AG04449 (cell line): ENCODE measurements at regions not wholly inside any gene's neighbourhood (a gene's known extent, or its start where the extent isn't known, plus 50 kb on each side); places are given as distances from the start of the nearest gene placed in this dataset.

Experiments used
- CTCF ChIA-PET: fragments of 350-600 bp; formaldehyde crosslinking; extraction: SDS; loops from one replicate; lab custom pipeline; 2021; ENCODE audit warnings: antibody characterized with exemption; lab: Yijun Ruan, JAX
- POLR2A ChIA-PET: fragments of 400-600, 350-600 bp; formaldehyde crosslinking; extraction: SDS; loops from one replicate; lab custom pipeline; 2020; ENCODE audit warnings: antibody characterized with exemption, inconsistent platforms; lab: Yijun Ruan, JAX
- DNase-seq: peaks from one replicate; pipeline ENCODE4 v3.0.0-alpha.2; 2010; ENCODE audit warnings: low read depth, low spot score
- H3K4me3 ChIP-seq: 2 replicates; pipeline ENCODE4 v1.5.1; 2011; ENCODE audit warnings: low read depth, mild to moderate bottlenecking, control low read depth, low read length
- CTCF ChIP-seq: IDR thresholded peaks from one replicate; pipeline ENCODE4 v1.5.1; 2011; ENCODE audit warnings: mild to moderate bottlenecking, moderate library complexity, low read length, control low read depth, inconsistent platforms; ENCODE audit not compliant: insufficient read depth; ENCODE audit errors: missing control alignments

GRCh38 chr5:118098716-118099115 lies 889.6 kb downstream of the DTWD2 start:
- DNase-seq: no peak
- CTCF ChIA-PET: no interaction called here
- TF ChIP-seq CTCF: no peak
- POLR2A ChIA-PET: no interaction called here
- H3K4me3 ChIP-seq: no peak overlapping the region

DNA sequence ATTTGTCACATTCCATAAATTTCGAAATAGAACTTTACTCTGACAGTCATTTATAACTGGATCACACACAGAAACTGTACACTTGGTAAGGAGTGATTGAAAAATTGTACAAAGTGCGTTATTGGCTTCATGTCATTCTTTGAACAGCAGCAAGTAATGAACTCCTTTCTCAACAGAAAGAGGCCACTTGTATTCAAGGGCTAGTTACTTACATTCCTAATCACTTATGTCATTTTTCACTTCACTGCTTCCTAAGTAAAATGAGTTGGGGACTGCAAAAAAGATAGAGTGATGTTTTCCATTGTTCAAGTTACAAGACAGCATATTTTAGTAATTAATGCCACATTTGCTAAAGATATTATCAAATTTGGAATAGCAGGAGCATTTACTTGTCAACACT lies 893.2 kb downstream of the DTWD2 start:
- CTCF ChIA-PET: no interaction called here
- no peak overlapping the region for H3K4me3 ChIP-seq
- TF ChIP-seq CTCF: no peak
- POLR2A ChIA-PET: no interaction called here
- no peak for DNase-seq

GRCh38 chr5:118088448-118088847 lies 899.9 kb downstream of the DTWD2 start:
- ChIA-PET POLR2A (no interaction called here), CTCF (no interaction called here)
- no peak for TF ChIP-seq CTCF
- no peak for DNase-seq
- no peak overlapping the region for H3K4me3 ChIP-seq

GRCh38 chr5:118076490-118076889 lies 911.9 kb downstream of the DTWD2 start:
- no peak for DNase-seq
- ChIA-PET CTCF (no interaction called here), POLR2A (no interaction called here)

GRCh38 chr5:118070041-118070440 lies 918.3 kb downstream of the DTWD2 start:
- H3K4me3 ChIP-seq: no peak overlapping the region
- ChIA-PET POLR2A (no interaction called here), CTCF (no interaction called here)
- no peak for DNase-seq
- TF ChIP-seq CTCF: no peak

More at GRCh38 chr5:118076490-118076889, 911.9 kb downstream of the DTWD2 start:
- no peak overlapping the region for H3K4me3 ChIP-seq
- TF ChIP-seq CTCF: no peak

DNA sequence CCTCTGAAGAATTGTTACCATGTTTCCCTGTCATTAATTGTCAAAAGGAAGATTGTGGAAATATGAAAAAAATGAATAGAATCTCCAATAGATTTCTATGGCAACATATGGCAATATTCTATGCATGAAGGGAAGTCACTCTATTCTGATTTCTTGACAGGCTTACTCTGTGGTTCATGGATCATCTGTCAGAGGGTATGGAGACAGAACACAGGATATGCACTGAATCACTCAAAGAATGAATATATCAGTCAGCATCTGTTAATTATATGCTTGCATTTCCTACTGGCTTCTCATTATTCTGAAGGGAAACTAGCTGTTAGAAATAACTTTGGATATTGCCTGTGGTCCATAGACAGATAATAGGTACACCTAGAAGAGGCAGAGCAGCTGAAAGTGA lies 918.9 kb downstream of the DTWD2 start:
- no peak for DNase-seq
- CTCF ChIA-PET: no interaction called here
- POLR2A ChIA-PET: no interaction called here
- H3K4me3 ChIP-seq: no peak overlapping the region
- TF ChIP-seq CTCF: no peak
